SU-DHL-6 (cell line): ENCODE measurements at regions not wholly inside any gene's neighbourhood (a gene's known extent, or its start where the extent isn't known, plus 50 kb on each side); places are given as distances from the start of the nearest gene placed in this dataset.

Experiments
- H2AFZ ChIP-seq: fragments of 200-600 bp; sonication (generic); 2 replicates; pipeline ENCODE4 v1.6.1; 2014; ENCODE audit warnings: low read depth, mild to moderate bottlenecking, moderate library complexity, mixed read lengths, antibody characterized with exemption, low read length; ENCODE audit not compliant: severe bottlenecking
- H3F3A ChIP-seq: fragments of 200-600 bp; shearing (Covaris generic); 2 replicates; pipeline ENCODE4 v1.6.0; 2016; ENCODE audit warnings: antibody characterized with exemption, mild to moderate bottlenecking; ENCODE audit not compliant: insufficient read depth
- H3K27ac ChIP-seq: fragments of 200-600 bp; sonication (generic); 2 replicates; pipeline ENCODE4 v1.5.1; 2016; ENCODE audit warnings: low read depth, mild to moderate bottlenecking, low read length, moderate library complexity, mixed read lengths
- H3K27me3 ChIP-seq: fragments of 200-600 bp; sonication (generic), shearing (Covaris generic); 2 replicates; pipeline ENCODE4 v1.6.0; 2014; ENCODE audit warnings: mild to moderate bottlenecking, low read length
- H3K36me3 ChIP-seq: fragments of 200-600 bp; sonication (generic); 2 replicates; pipeline ENCODE4 v1.6.1; 2014; ENCODE audit warnings: mild to moderate bottlenecking, low read length, mixed read lengths
- H3K4me2 ChIP-seq: fragments of 300-600, 200-600 bp; shearing (Covaris generic), sonication (generic); 2 replicates; pipeline ENCODE4 v1.6.0; 2014; ENCODE audit warnings: low read length, low read depth, mild to moderate bottlenecking; ENCODE audit not compliant: poor library complexity, severe bottlenecking
- H3K4me3 ChIP-seq: fragments of 200-600 bp; sonication (generic); 2 replicates; pipeline ENCODE4 v1.5.1; 2014; ENCODE audit warnings: antibody characterized with exemption, low read length, mild to moderate bottlenecking, mixed read lengths; ENCODE audit not compliant: insufficient read depth, poor library complexity, severe bottlenecking
- H3K79me2 ChIP-seq: fragments of 200-600 bp; sonication (generic); 2 replicates; pipeline ENCODE4 v1.6.1; 2014; ENCODE audit warnings: mild to moderate bottlenecking, low read length, moderate library complexity; ENCODE audit not compliant: insufficient read depth
- H3K9ac ChIP-seq: fragments of 200-600 bp; sonication (generic); 2 replicates; pipeline ENCODE4 v1.7.0; 2014; ENCODE audit warnings: mild to moderate bottlenecking, low read length
- H3K9me2 ChIP-seq: fragments of 200-600 bp; sonication (generic); replicated peaks from 2 replicates; pipeline ENCODE4 v1.6.1; 2014; ENCODE audit warnings: low read length; ENCODE audit not compliant: insufficient read depth
- H3K9me3 ChIP-seq: fragments of 200-600 bp; sonication (generic); 2 replicates; pipeline ENCODE4 v1.6.1; 2014; ENCODE audit warnings: low read length, mixed read lengths; ENCODE audit not compliant: insufficient read depth
- H4K20me1 ChIP-seq: fragments of 200-600 bp; sonication (generic); 2 replicates; pipeline ENCODE4 v1.6.1; 2014; ENCODE audit warnings: low read depth, mild to moderate bottlenecking, antibody characterized with exemption, low read length, moderate library complexity, mixed read lengths
- EZH2phosphoT487 ChIP-seq: fragments of 200-600 bp; sonication (generic), shearing (Covaris generic); conservative IDR thresholded peaks from 2 replicates; pipeline ENCODE4 v1.6.1; 2018; ENCODE audit warnings: mild to moderate bottlenecking, antibody characterized with exemption, low read length, moderate library complexity, mixed read lengths
- TF ChIP-seq, protein P1 (sequence below): fragments of 200-600 bp; sonication (generic); IDR thresholded peaks from one replicate; pipeline ENCODE4 v1.5.1; 2017; ENCODE audit warnings: antibody characterized with exemption, mild to moderate bottlenecking, low read length, moderate library complexity; ENCODE audit not compliant: insufficient read depth, poor library complexity, severe bottlenecking

DNA sequence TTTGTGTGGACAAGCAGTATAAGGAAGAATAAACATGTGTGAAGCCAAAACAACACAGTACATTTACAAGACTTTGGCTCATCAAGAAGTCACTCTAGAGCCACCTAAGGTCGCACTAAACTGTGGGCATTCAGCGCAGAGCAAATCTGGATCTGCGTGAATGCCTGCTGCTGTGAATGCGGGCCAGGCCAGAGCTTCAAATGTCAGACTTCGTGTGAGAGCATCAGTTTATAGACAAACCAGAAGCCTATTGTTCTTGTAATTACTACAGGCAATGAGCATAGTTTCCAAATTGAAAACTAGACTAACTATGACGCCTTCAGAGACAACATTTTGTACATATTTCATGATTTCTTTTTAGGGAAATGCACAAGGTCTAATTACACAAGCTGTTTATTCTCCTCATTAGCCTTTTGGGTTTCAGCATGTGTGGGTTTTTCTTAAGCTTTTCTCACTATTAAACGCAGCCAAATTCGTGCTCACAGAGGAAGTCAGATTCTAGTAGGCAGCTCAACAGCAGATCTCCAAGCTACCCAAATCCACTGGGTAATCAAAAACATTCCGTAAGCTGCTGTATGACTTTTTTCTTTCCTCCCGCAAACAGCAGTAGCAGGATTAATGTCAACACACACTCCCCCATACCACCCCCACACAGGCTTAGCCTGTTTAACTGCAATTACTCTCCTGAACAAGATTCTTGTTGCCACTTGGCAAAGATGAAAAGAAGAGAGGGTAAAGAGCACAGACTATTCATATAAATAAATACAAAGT is 84.5 kb upstream of the SETMAR start:
- no peaks in the 10 kb centered on the region for H3K27me3 ChIP-seq
- H3K79me2 ChIP-seq: no peaks in the 10 kb centered on the region
- H3K4me3 ChIP-seq: no peak overlapping the region
- no peak overlapping the region for H3K4me2 ChIP-seq
- H3K9me3 ChIP-seq: no peaks in the 10 kb centered on the region
- H3F3A ChIP-seq: no peaks in the 10 kb centered on the region
- no peaks in the 10 kb centered on the region for H4K20me1 ChIP-seq
- no peak overlapping the region for H2AFZ ChIP-seq
- no peaks in the 10 kb centered on the region for H3K9me2 ChIP-seq
- TF ChIP-seq EZH2phosphoT487: no peak
- TF ChIP-seq, protein P1, sequence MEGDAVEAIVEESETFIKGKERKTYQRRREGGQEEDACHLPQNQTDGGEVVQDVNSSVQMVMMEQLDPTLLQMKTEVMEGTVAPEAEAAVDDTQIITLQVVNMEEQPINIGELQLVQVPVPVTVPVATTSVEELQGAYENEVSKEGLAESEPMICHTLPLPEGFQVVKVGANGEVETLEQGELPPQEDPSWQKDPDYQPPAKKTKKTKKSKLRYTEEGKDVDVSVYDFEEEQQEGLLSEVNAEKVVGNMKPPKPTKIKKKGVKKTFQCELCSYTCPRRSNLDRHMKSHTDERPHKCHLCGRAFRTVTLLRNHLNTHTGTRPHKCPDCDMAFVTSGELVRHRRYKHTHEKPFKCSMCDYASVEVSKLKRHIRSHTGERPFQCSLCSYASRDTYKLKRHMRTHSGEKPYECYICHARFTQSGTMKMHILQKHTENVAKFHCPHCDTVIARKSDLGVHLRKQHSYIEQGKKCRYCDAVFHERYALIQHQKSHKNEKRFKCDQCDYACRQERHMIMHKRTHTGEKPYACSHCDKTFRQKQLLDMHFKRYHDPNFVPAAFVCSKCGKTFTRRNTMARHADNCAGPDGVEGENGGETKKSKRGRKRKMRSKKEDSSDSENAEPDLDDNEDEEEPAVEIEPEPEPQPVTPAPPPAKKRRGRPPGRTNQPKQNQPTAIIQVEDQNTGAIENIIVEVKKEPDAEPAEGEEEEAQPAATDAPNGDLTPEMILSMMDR: no peak
- H3K9ac ChIP-seq: no peak overlapping the region
- no peak overlapping the region for H3K27ac ChIP-seq
- no peaks in the 10 kb centered on the region for H3K36me3 ChIP-seq

DNA sequence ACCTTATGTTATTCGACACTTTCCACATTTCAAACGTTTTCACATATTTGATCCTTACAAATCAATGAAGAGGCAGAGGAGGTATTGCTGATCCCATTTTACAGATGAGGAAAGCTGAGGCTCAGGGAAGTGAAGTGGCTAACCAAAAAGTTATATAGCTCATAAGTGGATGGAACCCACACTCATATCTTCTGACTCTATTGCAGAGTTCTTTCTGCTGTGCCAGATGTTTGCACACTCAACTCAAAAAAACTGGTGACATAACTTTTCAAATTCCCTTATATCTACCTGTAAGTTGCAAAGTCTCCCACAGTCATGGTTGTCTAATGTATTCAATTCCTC is 84.0 kb upstream of the SETMAR start:
- Histone ChIP-seq H3F3A (no peaks in the 10 kb centered on the region), H3K79me2 (no peaks in the 10 kb centered on the region), H3K27ac (no peak overlapping the region), H3K27me3 (no peaks in the 10 kb centered on the region), H3K4me3 (no peak overlapping the region), H3K9me3 (no peaks in the 10 kb centered on the region), H3K9ac (no peak overlapping the region), H3K4me2 (no peak overlapping the region), H2AFZ (no peak overlapping the region), H3K9me2 (no peaks in the 10 kb centered on the region), H4K20me1 (no peaks in the 10 kb centered on the region), H3K36me3 (no peaks in the 10 kb centered on the region)
- TF ChIP-seq, protein P1: no peak

DNA sequence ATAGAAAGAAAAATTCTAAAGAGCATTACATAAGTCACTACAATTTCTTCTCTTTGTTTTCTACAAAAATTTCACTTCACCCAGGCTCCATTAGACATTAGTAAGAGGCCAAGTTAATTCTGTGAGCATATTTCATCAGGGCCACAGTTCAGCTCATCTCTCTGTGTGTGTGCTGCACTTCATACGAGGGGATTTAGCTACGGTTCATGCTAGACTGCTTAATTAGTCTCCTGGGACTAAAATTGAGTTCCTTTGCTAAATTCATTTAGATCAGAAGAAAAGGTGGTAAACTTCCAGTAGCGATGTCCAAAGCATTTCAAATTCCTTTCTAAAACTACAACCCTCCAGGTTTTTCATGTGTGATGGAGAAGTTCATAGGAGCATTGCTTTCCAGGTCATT is 83.1 kb upstream of the SETMAR start:
- Histone ChIP-seq H3K27ac (no peak overlapping the region), H3K9ac (no peak overlapping the region), H4K20me1 (no peaks in the 10 kb centered on the region), H3K9me2 (no peaks in the 10 kb centered on the region), H3K9me3 (no peaks in the 10 kb centered on the region), H3K4me2 (no peak overlapping the region), H2AFZ (no peak overlapping the region), H3K79me2 (no peaks in the 10 kb centered on the region), H3K27me3 (no peaks in the 10 kb centered on the region), H3F3A (no peaks in the 10 kb centered on the region), H3K36me3 (no peaks in the 10 kb centered on the region), H3K4me3 (no peak overlapping the region)
- TF ChIP-seq, protein P1: no peak
- TF ChIP-seq EZH2phosphoT487: no peak
